Suprapubic skin (tissue), 4 donors: ENCODE measurements at regions not wholly inside any gene's neighbourhood (a gene's known extent, or its start where the extent isn't known, plus 50 kb on each side); places are given as distances from the start of the nearest gene placed in this dataset.

ENCODE experiments used
- CTCF ChIP-seq, 2 donors: fragments of 200-600 bp in 1 of 2; fragments of 450-650 bp in 1 of 2; sonication (generic) in 1 of 2; IDR thresholded peaks; one replicate each; pipeline ENCODE4 v1.5.1; 2016 to 2019; ENCODE audit warnings: antibody characterized with exemption in 2 of 2, mild to moderate bottlenecking in 1 of 2, moderate library complexity in 1 of 2
- EP300 ChIP-seq: sonication (generic); formaldehyde crosslinking; IDR thresholded peaks from one replicate; pipeline ENCODE4 v1.6.1; 2017; ENCODE audit warnings: antibody characterized with exemption
- POLR2A ChIP-seq, 2 donors: fragments of 450-650 bp; IDR thresholded peaks; one replicate each; pipeline ENCODE4 v1.6.1; 2017; ENCODE audit warnings: antibody characterized with exemption in 2 of 2, mild to moderate bottlenecking in 2 of 2, moderate library complexity in 2 of 2
- POLR2AphosphoS5 ChIP-seq, 3 donors: sonication (generic); formaldehyde crosslinking; IDR thresholded peaks; one replicate each; pipeline ENCODE4 v1.6.1; 2017; ENCODE audit warnings: antibody characterized with exemption in 3 of 3

GRCh38 chr5:161077936-161078545 is 226.0 kb upstream of the ATP10B start:
- no peak for TF ChIP-seq CTCF (IDR thresholded peaks at IDR 0.05)
- no peak for TF ChIP-seq EP300
- TF ChIP-seq POLR2A (IDR thresholded peaks at IDR 0.05): no peak
- TF ChIP-seq POLR2AphosphoS5 (IDR thresholded peaks at IDR 0.05): no peak
